ENCODE measurements at regions not wholly inside any gene's neighbourhood (a gene's known extent, or its start where the extent isn't known, plus 50 kb on each side); places are given as distances from the start of the nearest gene placed in this dataset.

DNA sequence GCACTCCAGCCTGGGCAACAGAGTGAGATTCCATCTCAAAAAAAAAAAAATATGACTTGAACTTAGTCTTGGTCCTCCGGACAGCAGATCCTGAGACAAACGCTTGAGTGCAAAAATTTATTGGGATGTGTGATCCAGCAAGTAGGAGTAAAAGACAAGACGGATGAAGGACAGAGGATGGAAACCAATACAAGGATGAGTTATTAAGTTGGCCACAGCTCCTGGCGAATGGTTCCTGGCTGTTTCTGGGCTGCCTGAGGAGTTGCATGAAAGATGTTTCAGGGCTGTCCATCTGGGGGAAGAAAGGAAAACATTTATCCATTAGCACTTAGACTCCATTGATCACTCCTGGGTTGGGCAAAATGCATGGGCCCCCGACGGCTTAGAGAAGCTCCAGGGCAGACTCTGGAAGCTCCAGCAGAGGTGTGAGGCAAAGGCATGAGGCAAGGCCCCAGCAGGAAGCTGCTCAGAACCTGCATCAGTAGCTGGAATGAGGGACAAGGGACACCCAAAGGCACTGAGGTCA, 98.3 kb upstream of the ZNF438 start:
- no peak overlapping the region for H3K4me3 ChIP-seq (ENCODE audit: low read depth, low read length)
- TF ChIP-seq, protein P1, sequence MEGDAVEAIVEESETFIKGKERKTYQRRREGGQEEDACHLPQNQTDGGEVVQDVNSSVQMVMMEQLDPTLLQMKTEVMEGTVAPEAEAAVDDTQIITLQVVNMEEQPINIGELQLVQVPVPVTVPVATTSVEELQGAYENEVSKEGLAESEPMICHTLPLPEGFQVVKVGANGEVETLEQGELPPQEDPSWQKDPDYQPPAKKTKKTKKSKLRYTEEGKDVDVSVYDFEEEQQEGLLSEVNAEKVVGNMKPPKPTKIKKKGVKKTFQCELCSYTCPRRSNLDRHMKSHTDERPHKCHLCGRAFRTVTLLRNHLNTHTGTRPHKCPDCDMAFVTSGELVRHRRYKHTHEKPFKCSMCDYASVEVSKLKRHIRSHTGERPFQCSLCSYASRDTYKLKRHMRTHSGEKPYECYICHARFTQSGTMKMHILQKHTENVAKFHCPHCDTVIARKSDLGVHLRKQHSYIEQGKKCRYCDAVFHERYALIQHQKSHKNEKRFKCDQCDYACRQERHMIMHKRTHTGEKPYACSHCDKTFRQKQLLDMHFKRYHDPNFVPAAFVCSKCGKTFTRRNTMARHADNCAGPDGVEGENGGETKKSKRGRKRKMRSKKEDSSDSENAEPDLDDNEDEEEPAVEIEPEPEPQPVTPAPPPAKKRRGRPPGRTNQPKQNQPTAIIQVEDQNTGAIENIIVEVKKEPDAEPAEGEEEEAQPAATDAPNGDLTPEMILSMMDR (conservative IDR thresholded peaks at IDR 0.05; ENCODE audit: low read depth, low read length) = no peak
- no peak for DNase-seq (ENCODE audit: low read depth)

DNA sequence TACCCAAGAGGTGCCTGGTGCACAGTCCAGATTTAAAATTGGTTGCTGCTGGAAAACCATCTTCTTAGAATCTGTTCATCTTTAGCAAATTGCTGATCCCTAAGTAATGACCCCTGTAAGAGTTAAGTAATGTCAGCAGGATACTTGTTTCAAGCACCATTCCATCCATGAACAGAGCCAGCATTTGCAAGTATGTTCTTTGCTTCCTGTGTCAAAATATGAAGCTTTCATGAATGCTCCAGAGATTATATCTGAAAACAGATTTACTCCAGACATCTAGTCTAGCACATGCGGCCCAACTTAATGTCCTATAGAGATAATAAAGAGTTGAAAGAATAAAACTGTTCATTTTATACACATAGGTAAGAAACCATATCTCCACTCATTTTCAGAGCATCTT, 98.7 kb upstream of the ZNF438 start:
- TF ChIP-seq, protein P1 (conservative IDR thresholded peaks at IDR 0.05; ENCODE audit: low read depth, low read length) = no peak
- DNase-seq (ENCODE audit: low read depth) = no peak
- no peak overlapping the region for H3K4me3 ChIP-seq (ENCODE audit: low read depth, low read length)

DNA sequence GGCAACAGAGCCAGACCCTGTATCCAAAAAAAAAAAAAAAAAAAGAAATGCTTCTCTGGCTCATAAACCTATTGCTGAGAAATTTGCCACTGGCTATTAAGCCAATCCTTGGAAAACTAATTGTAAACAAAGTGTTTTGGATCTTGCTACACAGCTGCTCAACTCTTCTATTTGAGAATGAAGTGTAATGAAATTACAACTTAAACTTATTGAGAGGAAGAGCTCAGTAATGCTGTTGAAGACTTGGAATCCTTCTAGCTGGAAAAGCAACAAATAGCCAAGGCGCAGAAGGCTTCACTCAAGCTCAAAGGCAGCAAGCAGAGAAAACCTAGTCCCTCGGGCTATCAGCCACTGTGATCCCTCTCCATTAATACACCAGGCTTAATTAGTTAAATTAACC, 99.6 kb upstream of the ZNF438 start:
- DNase-seq (ENCODE audit: low read depth) = no peak
- H3K4me3 ChIP-seq (ENCODE audit: low read depth, low read length) = no peak overlapping the region
- TF ChIP-seq, protein P1 (conservative IDR thresholded peaks at IDR 0.05; ENCODE audit: low read depth, low read length) = no peak

DNA sequence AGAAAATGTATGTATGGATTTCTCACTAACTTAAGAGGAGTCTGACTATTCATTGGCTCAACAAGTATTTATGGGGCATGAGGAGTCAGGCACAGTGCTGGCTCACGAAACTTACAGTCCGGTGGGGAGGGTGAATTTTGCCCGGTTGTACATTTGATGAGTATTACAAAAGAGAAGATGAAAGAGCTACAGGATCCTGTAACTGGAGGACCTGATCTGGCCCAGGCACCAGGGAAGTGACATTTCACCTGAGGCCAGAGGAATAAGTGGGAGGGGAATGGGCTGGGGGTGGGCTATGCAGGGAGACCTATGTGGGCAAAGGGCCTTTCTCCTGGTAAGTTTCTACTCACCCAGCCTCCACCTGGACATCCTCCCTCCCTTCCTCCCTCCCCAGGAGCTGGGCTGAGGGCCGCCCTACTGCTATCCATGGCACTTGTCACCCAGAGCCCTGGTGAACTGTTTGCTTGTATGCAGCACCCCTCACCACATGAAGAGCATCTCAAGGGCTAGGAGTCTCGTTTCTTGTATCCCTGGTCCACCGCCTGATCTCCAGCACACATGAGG, 101.1 kb upstream of the ZNF438 start:
- TF ChIP-seq, protein P1 (conservative IDR thresholded peaks at IDR 0.05; ENCODE audit: low read depth, low read length) = no peak
- H3K4me3 ChIP-seq (ENCODE audit: low read depth, low read length) = no peak overlapping the region
- no peak for DNase-seq (ENCODE audit: low read depth)

DNA sequence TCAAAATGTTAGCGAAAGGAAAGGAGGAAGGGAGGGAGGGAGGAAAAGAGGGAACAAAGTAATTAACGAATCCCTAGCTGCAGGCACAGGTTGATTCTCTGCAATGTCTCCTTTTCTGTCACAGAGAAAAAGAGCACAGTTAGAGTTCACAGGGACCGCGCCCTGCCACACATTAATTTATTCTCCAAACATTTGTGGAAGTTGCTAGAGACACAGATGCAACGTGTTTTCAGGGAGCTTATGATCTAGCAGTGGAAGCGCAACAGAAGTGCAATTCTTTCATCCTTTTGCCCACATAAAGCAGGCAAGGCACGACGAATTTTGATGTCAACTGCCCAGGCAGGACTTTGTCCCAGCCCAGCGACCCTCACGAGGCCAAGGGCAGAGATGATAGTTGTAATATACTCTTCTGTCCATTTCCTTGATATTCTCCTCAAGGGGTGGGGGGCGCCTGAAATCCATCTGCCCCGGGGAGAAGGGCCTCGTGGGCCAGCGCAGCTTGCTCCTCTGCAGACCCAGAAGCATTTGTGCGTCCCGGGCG, 101.7 kb upstream of the ZNF438 start:
- TF ChIP-seq, protein P1 (conservative IDR thresholded peaks at IDR 0.05; ENCODE audit: low read depth, low read length) = no peak
- H3K4me3 ChIP-seq (ENCODE audit: low read depth, low read length) = peak overlapping the region; percentile 10
- DNase-seq (ENCODE audit: low read depth) = no peak

DNA sequence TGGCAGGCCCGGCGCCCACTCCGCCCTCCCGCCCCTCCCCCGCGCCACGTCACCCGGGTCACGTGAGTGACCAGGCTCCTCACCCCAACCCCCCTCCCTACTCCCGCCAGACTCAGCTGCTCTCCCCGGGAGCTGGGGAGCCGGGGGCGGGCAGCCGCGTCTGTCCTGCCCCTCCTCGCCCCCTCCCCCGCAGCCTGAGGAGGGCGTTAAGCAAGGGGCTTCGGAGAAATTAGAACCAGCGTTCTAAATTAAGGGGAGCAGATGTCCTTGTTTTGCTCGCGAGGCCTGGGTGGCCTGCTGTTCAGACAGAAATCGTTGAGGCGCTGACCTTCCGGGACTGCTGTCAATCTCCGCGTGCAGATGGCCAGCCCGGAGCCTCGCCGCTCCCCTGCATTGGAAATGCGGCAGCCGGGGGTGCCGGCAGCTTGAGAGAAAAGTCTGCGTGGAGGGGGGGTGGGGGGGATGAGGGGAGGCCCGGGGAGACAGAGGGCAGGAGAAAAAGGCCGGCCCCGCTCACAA, 102.2 kb upstream of the ZNF438 start:
- H3K4me3 ChIP-seq (ENCODE audit: low read depth, low read length) = peak overlapping the region; percentile 41
- TF ChIP-seq, protein P1 (conservative IDR thresholded peaks at IDR 0.05; ENCODE audit: low read depth, low read length) = no peak
- no peak for DNase-seq (ENCODE audit: low read depth)

Measured in epithelial cell of proximal tubule (primary cell).